Left hindlimb (tissue), 1 donor: ENCODE measurements at regions not wholly inside any gene's neighbourhood (a gene's known extent, or its start where the extent isn't known, plus 50 kb on each side); places are given as distances from the start of the nearest gene placed in this dataset.

Source experiments
- DNase-seq: peaks from one replicate; pipeline ENCODE4 v3.0.0-alpha.2; 2018

DNA sequence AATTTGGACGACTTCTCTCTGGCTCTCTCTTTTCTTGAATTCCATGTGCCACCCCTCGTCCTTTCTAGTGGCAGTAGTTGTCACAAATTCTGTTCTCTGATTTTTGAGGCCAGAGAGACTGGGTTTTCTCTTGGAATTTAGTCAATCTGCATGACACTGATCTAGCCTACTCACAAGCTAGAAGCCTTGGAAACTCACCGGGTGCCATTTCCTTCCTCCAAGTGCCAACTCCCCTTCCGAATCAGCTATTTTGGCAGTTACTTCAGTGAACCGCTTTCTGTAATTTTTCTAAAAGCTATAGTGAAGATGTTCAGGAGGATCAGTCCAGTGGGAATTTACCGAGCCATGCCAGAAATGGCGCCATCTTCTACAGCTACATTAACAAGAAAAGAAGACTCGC is 228.9 kb downstream of the PMP22 start:
- no peak for DNase-seq

DNA sequence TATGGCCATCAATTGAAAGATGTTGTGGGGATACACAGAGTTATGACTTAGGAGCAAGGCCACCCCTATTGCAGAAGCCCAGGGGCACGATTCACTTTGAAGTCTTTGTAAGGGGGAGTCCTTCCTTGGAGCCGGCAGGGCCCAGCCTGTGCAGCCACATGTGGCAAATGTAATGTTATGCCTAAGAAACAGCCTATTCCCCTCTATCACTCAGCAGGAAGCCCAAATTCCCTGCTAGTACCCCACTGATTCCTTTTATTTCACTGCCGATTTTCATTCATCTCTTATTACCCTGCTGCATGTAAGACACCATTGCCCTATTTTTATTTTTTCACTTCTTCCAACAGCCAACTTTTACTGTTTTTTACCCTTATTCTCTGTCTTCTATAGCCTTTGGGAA is 233.2 kb downstream of the PMP22 start:
- DNase-seq, result no peak

DNA sequence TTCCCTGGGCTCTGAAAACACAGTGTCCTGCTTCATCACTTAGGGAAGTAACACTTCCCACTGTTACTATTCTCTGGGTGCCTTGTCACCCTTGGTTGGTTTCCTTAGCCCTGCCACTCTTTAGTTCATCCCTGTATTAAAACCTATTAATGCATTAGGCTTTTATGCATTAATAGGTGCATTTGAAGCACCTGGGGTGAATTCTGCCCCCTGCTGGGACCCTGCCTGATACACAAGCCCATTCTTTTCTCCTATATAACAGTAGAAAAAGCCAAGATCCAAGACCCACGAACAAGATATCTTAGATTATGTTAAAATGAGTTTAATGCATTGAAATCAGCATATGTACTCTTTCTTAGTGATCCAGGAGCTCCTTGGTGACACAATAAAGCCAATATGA is 235.7 kb downstream of the PMP22 start:
- DNase-seq, result no peak

DNA sequence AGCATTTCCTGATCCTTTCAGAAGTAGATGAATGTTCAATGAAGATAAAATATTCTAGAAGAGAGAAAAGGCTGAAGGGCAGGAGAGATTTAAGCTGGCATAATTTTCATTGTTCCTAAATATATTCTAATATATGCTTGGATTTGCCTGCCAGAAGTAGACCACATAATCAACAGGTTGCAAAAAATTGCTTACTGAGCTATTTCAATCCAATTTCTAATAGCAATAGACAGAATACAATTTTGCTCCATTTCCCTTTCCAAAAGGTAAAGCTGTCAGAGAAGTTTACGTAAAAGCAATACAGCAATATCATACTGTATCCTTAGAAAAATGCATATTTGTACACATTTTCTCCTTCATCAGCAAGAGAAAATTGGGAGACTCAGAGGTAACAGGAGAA is 237.3 kb downstream of the PMP22 start:
- no peak for DNase-seq

DNA sequence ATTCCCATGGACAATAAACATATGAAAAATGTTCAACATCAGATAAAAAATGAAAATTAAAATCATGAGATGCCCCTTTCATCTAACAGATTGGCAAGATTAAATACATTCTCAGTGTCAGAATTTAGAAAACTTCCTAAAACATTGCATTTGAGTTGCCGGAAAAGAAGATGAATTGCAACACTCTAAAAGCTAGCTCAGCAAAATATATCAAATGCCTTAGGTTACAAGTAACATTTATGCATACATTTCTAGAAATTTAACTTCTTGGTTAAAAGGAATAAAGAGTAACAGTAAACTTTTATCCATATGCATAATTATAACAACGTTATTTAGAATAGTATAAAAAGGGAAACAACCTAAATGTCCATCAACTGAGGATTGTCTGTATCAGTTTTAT is 239.0 kb downstream of the PMP22 start:
- no peak for DNase-seq

DNA sequence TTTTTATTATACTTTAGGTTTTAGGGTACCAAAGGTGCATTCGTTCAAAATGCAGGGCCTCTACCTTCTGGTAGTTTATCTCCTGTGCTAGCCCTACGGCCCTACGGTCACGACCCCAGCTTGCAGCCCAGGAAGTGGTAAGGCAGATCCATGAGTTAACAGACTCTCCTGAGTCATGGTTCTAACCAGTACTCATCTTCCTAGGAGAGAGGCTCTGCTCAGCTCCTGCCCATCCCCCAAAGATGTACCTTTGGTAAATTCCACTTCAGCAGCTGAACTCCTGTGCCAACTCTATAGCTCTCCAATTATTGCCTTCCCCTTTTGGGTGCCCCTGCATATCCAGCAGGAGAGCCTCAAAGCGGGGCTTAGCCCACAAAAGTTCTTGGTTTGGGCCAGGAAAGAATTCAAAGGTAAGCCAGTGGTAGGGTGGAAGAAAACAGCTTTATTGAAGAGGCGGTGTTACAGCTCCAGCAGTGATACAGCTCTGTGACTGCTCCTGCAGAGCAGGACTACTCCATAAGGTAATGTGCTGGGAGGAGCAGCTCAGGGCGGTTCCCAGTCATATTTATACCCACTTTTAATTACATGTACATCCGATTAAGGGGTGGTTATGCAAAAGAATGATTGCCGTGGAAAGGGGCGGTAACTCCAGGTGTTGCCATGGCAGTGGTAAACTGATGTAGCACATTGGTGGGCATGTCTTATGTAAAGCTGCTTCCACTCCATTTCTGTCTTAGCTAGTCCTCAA is 241.4 kb downstream of the PMP22 start:
- no peak for DNase-seq

DNA sequence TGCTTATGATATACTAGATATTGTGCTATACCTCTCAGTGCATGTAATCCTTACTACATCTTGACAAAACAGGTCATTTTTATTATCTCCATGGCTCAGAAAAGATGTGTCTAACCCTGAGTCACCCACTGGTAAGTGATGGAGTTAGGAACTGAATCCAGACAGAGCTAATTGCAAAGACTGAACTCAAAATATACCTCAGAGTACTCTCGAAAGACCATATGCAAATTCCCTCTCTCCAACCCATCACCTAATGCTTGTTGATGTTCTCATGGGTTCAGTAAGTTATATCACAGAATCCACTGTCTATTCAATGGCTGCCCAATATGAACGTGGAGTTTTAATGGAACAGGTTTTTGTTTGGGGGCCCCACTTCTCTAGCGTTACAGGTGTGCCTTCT is 246.0 kb downstream of the PMP22 start:
- DNase-seq, result no peak

DNA sequence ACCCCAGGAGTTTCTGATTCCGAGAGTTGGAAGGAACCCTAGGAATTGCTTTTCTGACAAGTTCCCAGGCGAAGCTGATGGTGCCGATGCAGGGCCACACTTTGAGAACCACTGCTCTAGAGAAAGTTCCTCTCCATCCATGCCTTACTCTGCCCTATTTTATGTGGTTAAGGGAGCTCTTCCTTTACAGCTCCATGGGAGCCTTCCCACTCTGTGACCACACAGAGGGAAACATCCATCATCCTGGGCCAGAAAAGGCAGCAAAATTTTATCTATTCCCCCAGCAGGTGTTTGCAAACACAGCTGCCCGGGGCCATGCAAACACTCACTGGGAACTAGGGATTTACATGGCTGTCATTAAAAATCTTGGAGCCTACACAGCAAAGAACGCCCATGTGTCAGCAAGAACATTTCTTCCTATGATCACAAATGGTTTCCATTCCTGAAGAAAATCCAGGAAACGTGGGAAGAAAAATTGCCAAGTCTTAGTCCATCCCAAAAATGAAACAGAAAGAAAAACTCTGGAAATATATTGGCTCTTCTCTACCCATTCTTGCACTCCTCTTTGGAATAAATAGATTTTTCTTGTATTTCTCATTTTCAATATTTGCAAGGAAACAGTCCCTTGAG is 252.7 kb downstream of the PMP22 start:
- peak; percentile 45 for DNase-seq

DNA sequence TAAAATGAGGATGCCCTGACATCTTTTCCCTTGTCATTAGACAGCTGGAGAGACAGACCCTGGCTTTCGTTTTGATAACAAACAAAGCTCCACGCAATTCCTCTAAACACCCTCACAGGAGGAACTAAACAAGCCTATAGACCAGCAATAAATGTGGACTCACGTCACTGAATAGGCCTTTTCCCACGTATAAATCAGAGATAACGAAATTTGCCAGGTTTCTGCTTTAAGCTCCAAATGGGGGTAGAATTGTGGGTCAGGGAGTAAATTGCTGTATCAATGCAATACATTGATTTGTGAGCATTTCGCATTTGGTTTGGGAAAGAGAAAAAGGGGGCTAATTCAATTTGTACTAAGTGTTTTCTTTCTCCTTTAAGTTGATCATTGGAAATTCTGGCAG is 256.0 kb downstream of the PMP22 start:
- DNase-seq, result no peak

DNA sequence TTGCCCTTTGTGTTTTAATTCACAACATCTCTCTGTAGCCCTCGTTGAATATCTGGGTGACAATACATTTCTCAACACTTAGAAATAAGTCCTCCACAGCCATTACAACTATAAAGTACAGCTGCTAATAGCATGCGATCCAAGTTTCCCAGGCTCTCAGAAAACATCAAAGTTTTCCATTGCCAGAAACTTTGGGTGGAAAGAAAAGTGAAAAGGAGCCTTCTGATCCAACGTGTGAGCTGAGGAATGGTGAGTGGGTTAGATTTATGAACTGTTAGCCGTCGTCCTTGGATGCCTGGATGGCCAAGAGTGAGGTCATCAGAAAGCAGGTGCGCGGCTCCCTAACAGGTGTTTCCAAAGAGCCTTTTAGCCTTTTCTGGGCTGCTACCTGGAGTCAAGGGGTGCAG is 258.0 kb downstream of the PMP22 start:
- DNase-seq, result peak; percentile 49

DNA sequence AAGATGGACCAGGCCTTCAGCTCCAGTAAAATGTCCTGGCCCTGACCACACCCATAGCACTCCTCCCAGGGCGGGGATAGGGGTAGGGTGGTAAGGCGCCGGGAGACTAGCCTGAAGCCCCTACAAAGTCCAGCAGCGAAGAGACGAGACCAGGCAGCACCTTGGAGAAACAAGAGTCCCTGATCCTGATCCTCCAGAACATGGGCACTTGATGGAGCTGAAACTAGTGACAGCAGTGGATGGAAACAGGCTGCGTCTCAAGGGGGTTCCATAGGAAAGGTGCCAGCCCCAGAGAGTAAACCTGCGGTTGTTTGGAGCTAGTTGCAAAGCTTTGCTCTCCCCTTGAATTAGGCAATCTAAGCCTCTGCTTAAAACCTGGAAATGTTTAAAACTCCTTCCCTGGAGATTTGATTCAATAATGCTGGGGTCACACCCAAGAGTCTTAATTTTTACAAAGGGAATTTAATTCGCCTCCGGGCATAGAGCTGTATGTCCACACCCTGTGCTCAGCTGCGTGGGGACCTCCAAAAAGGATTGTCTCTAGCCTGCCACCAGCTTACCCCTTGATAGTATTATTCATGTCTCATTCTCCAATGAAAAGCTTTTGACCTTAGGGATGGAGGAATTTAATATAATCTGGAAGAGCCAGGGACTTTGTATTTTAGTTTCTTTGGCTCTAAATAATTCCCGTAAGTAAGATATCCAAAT is 258.6 kb downstream of the PMP22 start:
- DNase-seq, result peak; percentile 36

DNA sequence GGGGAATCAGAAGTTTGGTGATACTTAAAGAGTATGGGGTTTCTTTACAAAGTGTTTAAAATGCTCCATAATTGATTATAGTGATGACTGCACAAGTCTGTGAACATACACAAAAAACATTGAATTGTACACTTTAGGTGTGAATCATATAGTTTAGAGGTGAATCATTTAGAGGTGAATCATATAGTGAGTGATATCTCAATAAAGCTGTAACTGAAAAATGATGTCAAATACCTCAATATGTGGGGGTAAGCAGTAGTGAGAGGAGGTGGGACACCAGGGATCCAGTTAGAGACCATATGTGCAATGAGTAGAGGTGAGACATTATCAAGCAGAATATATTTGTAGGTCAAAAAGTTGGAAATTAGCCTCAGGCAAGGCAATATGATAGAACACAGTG is 264.5 kb downstream of the PMP22 start:
- no peak for DNase-seq

DNA sequence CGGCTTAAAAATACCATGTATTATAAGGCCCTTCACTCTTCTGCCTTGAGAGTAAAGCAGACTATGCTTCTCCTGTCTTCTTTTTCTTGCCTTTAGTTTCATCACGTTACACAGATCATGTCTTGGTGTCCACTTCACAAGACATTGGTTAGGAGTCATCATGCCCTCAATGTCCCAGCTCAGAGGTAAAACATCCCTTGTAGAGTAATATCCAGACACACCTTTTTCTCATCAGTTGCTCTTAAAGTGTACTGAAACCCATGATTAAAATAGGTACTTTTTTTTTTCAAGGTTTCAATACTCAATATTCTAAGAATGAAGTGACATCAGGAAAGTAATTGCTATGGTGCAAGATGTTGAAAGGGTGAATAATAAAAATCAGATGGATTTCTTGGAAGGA is 267.8 kb downstream of the PMP22 start:
- no peak for DNase-seq

DNA sequence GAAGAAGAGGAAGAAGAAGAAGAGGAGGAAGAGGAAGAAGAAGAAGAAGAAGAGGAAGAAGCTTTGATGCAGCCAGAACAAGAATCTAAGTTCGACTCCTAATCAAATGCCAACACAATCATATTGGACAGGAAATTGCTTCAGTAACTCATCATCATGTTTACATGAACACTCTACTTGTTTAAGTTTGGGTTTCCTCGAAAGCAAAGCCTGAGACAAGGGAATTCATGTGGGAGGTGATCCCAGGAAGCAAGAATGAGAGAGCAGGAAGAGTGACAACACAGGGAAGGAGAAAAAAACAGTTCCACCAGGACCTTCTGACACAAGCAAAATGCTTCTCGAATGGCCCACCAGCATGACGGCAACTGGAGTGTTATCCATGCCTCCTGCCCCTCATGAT is 279.0 kb downstream of the PMP22 start:
- no peak for DNase-seq

DNA sequence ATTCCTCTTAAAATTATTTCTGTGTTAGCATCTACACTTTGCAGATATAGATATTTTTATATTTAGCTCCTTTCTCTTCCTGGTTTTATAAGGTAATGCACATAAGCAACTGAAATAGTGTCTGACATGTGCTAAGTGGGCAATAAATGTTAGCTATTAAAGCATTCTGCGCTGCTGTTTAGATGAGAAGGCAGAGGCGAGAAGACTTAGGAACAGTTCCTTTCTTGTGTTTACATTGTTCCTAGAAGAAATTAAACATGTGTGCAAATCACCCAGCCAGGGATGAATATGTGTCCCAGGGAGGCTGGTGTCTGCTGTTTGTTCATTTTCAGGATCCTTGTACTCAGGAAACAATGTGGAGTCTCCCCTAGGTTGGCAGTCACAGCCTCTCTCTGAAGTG is 292.3 kb downstream of the PMP22 start:
- DNase-seq, result no peak

DNA sequence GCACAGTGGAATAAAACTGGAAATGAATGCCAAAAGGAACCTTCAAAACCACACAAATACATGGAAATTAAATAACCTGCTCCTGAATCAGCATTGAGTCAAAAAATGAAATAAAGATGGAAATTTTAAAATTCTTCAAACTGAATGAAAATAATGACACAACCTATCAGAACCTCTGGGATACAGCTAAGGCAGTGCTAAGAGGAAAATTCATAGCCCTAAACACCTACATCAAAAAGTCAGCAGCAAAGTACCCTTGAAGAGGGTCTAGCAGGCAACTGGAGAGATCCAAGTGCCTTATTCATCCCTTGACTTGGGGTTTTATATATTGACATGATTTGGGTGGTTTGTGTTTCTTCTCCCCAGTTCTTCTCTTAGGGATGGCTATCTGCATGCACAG is 294.1 kb downstream of the PMP22 start:
- no peak for DNase-seq

DNA sequence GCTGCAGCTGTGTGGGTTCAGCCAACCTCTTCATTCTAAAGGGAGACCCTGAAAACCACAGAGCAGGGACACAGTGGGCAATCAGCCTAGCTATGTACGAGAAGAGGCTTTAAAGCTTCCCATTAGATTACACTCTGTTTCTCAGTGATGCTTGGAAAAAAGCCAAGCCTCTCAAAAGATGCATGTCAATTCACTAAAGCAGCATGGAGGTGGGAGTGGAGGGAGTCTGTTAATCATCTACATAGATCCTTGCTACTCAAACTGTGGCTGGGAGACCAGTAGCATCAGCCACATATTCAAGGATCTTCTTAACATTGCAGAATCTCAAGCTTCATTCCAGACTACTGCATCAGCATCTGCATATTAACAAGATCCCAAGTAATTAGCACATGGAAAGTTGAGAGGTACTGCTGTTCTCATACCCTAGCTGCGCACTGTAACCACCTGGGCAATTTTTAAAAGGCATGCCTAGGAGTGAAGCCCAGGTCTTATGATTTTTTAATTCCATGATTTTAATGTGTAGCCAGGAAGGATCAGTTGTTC is 305.9 kb downstream of the PMP22 start:
- DNase-seq, result no peak

DNA sequence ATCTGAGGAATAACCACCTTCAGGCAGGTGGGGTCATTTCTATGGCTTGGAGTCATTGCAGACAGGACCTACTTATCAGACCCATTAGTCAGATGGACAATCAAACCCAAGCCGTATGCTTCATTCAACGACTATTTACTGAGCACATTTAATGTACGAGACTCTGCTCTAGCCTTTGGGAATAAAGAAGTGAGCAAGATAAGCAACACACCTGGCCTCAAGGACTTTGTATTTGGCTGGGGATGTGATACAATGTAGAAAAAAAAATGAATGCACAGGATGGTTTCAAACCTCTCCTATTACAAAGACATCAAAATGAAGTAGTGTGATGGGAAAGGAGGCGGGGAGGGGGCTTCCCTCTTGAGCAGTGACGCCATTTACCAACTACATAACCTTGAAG is 311.7 kb downstream of the PMP22 start:
- DNase-seq, result no peak

DNA sequence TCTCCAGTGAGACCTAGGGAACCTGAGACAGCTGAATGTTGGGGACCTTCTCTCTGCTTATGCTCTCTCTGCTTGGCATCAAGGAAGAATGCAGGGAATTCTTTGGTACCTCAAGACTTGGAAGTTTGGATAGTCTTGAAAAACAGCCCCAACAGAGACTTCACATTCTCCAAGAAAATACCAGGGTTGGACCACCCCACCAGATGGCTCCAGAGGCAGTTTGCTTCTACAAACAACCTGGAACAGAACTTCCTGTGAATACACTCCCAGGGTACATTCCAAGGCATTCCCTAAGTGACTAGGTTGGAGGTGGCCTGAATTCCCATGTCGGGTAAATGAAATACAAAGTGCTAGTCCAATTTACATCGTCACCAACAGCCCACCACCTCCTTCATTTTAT is 314.4 kb downstream of the PMP22 start:
- no peak for DNase-seq

DNA sequence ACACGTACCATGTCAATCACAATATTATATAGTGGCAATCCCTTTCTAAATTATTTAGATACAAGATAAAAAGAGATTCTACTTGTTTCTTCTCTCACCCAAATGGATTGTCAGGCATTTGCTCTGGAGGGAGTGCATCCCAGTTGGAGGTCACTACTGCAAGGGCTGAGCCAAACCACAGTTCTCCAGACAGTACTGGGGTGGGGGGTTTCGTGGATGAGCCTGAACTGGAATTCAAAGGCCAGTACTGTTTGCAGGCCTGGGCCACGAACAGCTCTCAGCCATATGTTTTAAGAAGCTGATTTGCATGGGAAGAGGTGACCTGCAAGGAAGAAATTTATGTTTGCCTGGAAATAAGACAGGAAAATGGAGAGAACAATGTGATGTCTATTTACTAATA is 314.9 kb downstream of the PMP22 start:
- DNase-seq, result no peak

DNA sequence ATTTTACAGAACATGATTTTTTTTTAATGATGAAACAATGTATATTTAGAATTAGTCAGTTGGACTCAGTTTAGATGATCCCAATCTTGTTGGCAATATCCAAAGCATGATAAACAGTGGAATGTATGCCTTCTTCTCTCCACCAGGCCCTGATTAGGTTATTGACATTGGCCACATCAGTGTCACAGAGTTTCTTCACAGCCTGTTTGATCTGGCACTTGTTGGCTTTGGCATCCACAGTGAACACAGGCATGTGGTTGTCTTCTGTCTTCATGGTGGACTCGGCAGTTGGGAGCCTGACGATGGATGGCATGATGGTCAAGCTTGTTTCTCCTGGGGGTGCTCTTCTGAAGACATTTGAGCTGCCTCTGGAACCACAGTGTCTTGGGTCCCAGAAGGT is 317.5 kb downstream of the PMP22 start:
- no peak for DNase-seq

DNA sequence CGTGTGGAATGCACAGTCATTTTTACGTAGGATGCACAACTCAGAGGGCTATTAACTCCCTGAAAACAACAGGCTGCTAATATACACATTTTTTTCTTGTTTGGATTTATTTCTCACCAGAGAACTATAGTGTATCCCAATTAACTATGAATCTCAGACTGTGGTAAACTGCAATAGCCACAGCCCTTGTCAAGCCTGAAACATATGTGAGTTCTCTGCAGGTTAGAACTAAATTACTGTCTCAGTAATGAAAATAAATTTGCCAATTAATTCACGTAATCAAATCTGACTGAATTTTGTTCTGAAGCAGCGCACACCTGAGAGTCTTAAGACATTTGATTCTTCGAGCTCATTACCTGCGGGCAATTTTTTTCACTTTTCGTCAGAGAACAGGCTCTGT is 318.6 kb downstream of the PMP22 start:
- DNase-seq, result no peak

DNA sequence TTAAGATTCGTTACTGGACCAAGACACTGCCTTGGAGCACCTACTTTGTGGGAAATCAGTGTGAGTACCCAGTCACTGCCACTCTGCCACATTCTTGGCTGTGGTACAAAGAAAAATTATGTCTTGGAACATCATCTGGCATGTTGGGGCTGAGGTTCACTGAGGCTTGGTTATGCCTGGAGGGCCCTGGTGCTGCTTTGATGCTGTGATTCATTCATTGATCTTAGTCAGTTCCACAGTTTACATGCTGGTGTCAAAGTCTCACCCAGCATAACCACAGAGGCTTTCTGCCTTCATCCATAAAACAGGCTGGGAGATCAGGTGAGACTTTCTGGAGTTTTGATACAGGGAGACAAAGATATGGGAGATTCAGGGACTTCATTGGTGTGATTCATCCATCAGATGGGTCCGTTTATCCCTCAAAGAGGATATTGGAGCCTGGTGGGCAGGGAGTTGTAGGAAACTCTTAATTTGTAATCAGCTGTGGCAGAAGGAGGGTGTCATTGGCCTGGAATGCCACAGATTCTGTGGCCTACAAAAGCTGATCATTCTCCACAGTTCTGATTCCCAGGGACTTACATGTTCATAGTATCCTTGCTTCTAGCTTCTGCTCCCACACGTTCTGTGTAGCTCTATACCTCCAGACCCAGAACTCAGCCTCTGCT is 322.5 kb downstream of the PMP22 start:
- DNase-seq, result no peak

DNA sequence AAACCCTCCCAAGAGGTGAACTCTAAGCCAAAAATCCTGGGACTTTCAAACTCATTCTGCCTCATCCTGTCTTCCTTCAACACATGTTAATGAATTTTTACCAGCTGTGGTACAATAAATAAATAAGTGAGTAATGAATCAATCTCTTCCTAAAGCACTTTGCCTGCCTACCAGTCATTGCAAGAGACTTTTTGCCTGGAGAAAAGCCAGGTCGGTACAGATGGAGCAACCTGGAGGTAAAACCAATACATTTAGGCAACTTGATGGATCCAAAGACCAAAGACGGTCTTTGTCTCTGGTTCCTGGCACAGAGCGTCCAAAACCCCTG is 324.2 kb downstream of the PMP22 start:
- DNase-seq, result no peak
